ENCODE measurements at regions not wholly inside any gene's neighbourhood (a gene's known extent, or its start where the extent isn't known, plus 50 kb on each side); places are given as distances from the start of the nearest gene placed in this dataset.
"Not testable (repeated sequence)": the region's sequence is repeated elsewhere in the genome, so short reads cannot be mapped to it uniquely, and the experiment has no call there.

- DNase-seq = no peak
Observed at GRCh38 chr5:117191251-117191650, 616.6 kb upstream of the SEMA6A start.

GRCh38 chr5:117189784-117190183, 615.2 kb upstream of the SEMA6A start:
- DNase-seq = no peak

- no peak for DNase-seq
Observed at GRCh38 chr5:117188211-117188610, 613.6 kb upstream of the SEMA6A start.

- DNase-seq = no peak
Observed at GRCh38 chr5:117186751-117187150, 612.1 kb upstream of the SEMA6A start.

GRCh38 chr5:117183326-117183725, 608.7 kb upstream of the SEMA6A start:
- no peak for DNase-seq

GRCh38 chr5:117182104-117182503, 607.5 kb upstream of the SEMA6A start:
- DNase-seq = no peak

GRCh38 chr5:117177302-117177701, 602.7 kb upstream of the SEMA6A start:
- no peak for DNase-seq

GRCh38 chr5:117165068-117165467, 590.4 kb upstream of the SEMA6A start:
- no peak for DNase-seq

GRCh38 chr5:117161718-117162335, 587.2 kb upstream of the SEMA6A start:
- DNase-seq = no peak

GRCh38 chr5:117160391-117160790, 585.8 kb upstream of the SEMA6A start:
- no peak for DNase-seq

- DNase-seq = no peak
Observed at GRCh38 chr5:117149312-117149711, 574.7 kb upstream of the SEMA6A start.

GRCh38 chr5:117144086-117144485, 569.5 kb upstream of the SEMA6A start:
- DNase-seq = no peak

- DNase-seq = no peak
Observed at GRCh38 chr5:117143406-117143805, 568.8 kb upstream of the SEMA6A start.

- DNase-seq = no peak
Observed at GRCh38 chr5:117138523-117138922, 563.9 kb upstream of the SEMA6A start.

- DNase-seq = no peak
Observed at GRCh38 chr5:117135851-117136250, 561.2 kb upstream of the SEMA6A start.

- DNase-seq = no peak
Observed at GRCh38 chr5:117133198-117133597, 558.6 kb upstream of the SEMA6A start.

- DNase-seq = no peak
Observed at GRCh38 chr5:117131876-117132275, 557.3 kb upstream of the SEMA6A start.

GRCh38 chr5:117131048-117131679, 556.5 kb upstream of the SEMA6A start:
- DNase-seq = no peak

GRCh38 chr5:117118499-117118898, 543.9 kb upstream of the SEMA6A start:
- DNase-seq = no peak

GRCh38 chr5:117117314-117117713, 542.7 kb upstream of the SEMA6A start:
- not testable (repeated sequence) for DNase-seq

GRCh38 chr5:117110548-117110947, 535.9 kb upstream of the SEMA6A start:
- no peak for DNase-seq

- no peak for DNase-seq
Observed at GRCh38 chr5:117107859-117108258, 533.2 kb upstream of the SEMA6A start.

- no peak for DNase-seq
Observed at GRCh38 chr5:117103703-117104102, 529.1 kb upstream of the SEMA6A start.

GRCh38 chr5:117102591-117102990, 528.0 kb upstream of the SEMA6A start:
- no peak for DNase-seq

- DNase-seq = no peak
Observed at GRCh38 chr5:117100176-117100575, 525.6 kb upstream of the SEMA6A start.

Data from activated CD4-positive, alpha-beta T cell treated with anti-CD3 and anti-CD28 coated beads for 48 hours (primary cell).